ENCODE measurements at regions not wholly inside any gene's neighbourhood (a gene's known extent, or its start where the extent isn't known, plus 50 kb on each side); places are given as distances from the start of the nearest gene placed in this dataset.

DNA sequence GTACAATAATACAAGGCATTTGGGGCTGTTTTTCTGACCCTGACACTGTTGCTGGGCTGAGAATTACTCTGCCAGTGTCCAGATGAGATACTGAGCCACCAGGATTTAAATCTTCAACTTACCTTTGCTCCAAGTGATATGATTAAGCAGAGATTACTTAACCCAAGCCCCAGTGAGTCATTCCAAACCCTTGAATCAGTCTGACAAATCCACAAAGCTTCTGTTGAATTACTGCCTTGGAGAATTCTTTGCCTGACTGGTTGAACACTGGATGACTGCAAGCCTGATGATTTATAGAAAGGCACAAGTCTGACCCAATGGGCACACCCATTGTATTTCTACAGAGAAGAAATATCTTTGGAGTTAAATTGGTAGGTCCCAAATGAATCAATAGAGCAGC, 88.2 kb upstream of the TSC22D2 start:
- intact Hi-C loops (cut with DNase I), result no loop called here
- peak in 1 of 2 donors; percentile 84 for TF ChIP-seq POLR2AphosphoS5 (IDR thresholded peaks at IDR 0.05; ENCODE audit: insufficient read depth in 1 of 2, low read depth in 1 of 2)
- no peak for TF ChIP-seq POLR2A (IDR thresholded peaks at IDR 0.05)
- TF ChIP-seq, protein P1, sequence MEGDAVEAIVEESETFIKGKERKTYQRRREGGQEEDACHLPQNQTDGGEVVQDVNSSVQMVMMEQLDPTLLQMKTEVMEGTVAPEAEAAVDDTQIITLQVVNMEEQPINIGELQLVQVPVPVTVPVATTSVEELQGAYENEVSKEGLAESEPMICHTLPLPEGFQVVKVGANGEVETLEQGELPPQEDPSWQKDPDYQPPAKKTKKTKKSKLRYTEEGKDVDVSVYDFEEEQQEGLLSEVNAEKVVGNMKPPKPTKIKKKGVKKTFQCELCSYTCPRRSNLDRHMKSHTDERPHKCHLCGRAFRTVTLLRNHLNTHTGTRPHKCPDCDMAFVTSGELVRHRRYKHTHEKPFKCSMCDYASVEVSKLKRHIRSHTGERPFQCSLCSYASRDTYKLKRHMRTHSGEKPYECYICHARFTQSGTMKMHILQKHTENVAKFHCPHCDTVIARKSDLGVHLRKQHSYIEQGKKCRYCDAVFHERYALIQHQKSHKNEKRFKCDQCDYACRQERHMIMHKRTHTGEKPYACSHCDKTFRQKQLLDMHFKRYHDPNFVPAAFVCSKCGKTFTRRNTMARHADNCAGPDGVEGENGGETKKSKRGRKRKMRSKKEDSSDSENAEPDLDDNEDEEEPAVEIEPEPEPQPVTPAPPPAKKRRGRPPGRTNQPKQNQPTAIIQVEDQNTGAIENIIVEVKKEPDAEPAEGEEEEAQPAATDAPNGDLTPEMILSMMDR (IDR thresholded peaks at IDR 0.05), result no peak
- DNase-seq (ENCODE audit: extremely low spot score in 2 of 2), result no peak
- Histone ChIP-seq H3K9me3 (no peaks in the 10 kb centered on the region), H3K4me1 (no peaks in the 10 kb centered on the region), H3K27ac (no peak overlapping the region), H3K36me3 (no peaks in the 10 kb centered on the region), H3K4me3 (no peak overlapping the region), H3K27me3 (no peaks in the 10 kb centered on the region)

DNA sequence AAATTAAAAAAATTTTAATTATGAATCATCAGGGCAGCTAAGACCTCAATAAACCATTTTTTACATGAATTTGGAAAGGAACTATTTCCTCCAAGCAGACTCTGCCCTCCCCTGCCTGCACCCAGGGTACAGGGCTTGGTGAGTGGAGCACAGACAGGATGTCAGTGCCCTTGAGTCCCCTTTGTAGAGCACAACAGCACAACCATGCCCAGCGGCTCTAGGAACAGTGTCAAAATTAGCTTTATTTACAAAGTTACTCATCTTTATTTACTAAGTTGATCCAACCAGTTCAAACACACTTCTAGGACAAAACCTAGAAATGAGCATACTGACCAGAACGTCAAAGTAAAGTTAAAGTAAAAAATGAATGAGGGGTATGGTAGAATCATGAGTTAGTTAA, 90.6 kb upstream of the TSC22D2 start:
- Histone ChIP-seq H3K36me3 (no peaks in the 10 kb centered on the region), H3K27ac (no peak overlapping the region), H3K4me1 (no peaks in the 10 kb centered on the region), H3K4me3 (no peak overlapping the region), H3K27me3 (no peaks in the 10 kb centered on the region), H3K9me3 (no peaks in the 10 kb centered on the region)
- intact Hi-C loops (cut with DNase I), result no loop called here
- no peak for DNase-seq (ENCODE audit: extremely low spot score in 2 of 2)
- TF ChIP-seq POLR2AphosphoS5 (IDR thresholded peaks at IDR 0.05; ENCODE audit: insufficient read depth in 1 of 2, low read depth in 1 of 2) (no peak), POLR2A (IDR thresholded peaks at IDR 0.05) (no peak)
- TF ChIP-seq, protein P1 (IDR thresholded peaks at IDR 0.05), result no peak

DNA sequence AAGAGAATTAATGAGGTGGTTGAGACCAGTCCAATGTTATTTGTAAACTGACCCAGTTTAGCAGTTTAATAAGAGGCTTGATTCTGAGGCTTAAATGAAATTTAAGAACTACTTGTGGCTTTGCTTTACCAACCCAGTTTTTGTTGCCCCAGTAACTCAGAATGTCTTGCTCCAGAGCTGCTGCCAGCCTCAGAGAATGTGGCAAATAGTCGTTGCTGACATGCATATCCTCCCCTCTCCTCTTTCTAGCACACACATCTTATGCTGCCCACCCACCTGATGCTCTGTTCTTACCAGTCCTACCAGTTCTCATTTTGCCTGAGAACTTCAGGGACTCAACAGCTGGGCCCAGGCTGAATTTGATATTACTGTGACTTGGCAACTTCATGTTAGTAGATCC, 92.4 kb upstream of the TSC22D2 start:
- no peak overlapping the region for H3K4me3 ChIP-seq
- no peak for TF ChIP-seq POLR2A (IDR thresholded peaks at IDR 0.05)
- TF ChIP-seq, protein P1 (IDR thresholded peaks at IDR 0.05), result no peak
- no peak for TF ChIP-seq POLR2AphosphoS5 (IDR thresholded peaks at IDR 0.05; ENCODE audit: insufficient read depth in 1 of 2, low read depth in 1 of 2)
- no peaks in the 10 kb centered on the region for H3K9me3 ChIP-seq
- no peaks in the 10 kb centered on the region for H3K36me3 ChIP-seq
- no peaks in the 10 kb centered on the region for H3K4me1 ChIP-seq
- intact Hi-C loops (cut with DNase I), result no loop called here
- no peaks in the 10 kb centered on the region for H3K27me3 ChIP-seq
- no peak for DNase-seq (ENCODE audit: extremely low spot score in 2 of 2)
- no peak overlapping the region for H3K27ac ChIP-seq

DNA sequence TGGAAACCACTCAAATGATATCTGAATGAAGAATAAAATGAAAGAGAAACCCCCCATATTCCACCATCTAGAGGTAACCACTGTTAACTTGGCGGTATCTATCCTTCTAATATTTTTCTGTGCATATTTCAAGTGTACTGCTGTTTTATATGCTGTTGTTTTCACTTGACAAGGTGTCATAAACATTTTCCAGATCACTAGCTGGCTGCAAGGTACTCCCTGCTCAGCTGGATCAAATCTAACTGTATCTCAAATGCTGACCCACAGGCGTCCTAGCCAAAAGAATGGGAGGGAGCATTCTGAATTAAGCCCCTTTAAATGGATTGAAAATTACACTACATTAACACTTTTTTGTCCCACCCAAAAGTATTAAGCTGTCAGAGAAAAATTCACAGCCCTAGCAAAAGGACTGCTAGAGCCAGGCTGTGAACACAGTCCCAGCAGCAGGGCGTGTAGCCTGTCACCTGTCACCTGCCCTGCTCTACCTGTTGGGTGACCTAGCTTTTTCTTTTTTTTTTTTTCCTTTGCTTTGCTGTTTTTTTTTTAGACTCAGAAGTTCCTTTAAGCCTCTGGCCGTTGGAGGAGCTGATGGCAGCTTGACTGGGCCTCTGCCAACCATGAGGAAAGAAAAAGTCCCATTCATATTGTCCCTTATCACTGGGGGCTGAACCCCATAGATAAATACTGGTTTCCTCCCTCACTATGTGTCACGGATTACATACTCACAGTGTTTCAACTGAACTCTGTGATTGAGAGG, 93.7 kb upstream of the TSC22D2 start:
- intact Hi-C loops (cut with DNase I), result no loop called here
- TF ChIP-seq POLR2AphosphoS5 (IDR thresholded peaks at IDR 0.05; ENCODE audit: insufficient read depth in 1 of 2, low read depth in 1 of 2) (peak in 1 of 2 donors; percentile 13), POLR2A (IDR thresholded peaks at IDR 0.05) (no peak)
- TF ChIP-seq, protein P1 (IDR thresholded peaks at IDR 0.05), result no peak
- DNase-seq (ENCODE audit: extremely low spot score in 2 of 2), result no peak
- Histone ChIP-seq H3K4me1 (no peaks in the 10 kb centered on the region), H3K27me3 (no peaks in the 10 kb centered on the region), H3K27ac (no peak overlapping the region), H3K36me3 (no peaks in the 10 kb centered on the region), H3K4me3 (no peak overlapping the region), H3K9me3 (no peaks in the 10 kb centered on the region)

DNA sequence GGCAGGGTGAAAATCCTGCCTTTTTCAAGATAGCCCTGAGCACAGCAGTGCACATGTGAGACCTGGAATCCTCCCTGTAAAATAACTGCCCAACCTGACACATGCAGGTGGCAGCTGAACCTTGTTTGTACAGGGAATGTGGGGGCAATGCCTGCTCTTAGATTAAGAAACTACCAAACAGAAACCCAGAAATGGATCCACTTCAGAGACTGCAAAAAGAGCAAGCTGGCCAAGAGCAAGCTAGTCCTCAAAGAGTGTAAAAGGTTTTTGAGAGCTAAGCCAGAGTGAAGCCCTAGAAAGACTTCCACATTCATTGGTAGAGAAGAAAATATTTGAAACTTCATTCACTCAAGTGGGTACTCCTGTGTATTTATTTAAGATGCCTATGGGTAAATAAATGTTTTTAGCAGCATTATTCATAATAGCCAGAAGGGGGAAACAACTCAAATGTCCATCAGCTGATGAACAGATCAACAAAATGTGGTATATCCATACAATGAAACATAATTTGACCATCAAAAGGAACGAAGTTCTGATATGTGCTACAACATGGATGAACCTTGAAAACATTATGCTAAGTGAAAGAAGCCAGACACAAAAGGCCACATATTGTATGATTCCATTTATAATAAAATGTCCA, 96.0 kb upstream of the TSC22D2 start:
- Histone ChIP-seq H3K4me1 (no peaks in the 10 kb centered on the region), H3K27me3 (no peaks in the 10 kb centered on the region), H3K9me3 (no peaks in the 10 kb centered on the region), H3K27ac (no peak overlapping the region), H3K36me3 (no peaks in the 10 kb centered on the region), H3K4me3 (no peak overlapping the region)
- TF ChIP-seq, protein P1 (IDR thresholded peaks at IDR 0.05), result no peak
- TF ChIP-seq POLR2AphosphoS5 (IDR thresholded peaks at IDR 0.05; ENCODE audit: insufficient read depth in 1 of 2, low read depth in 1 of 2) (no peak), POLR2A (IDR thresholded peaks at IDR 0.05) (no peak)
- DNase-seq (ENCODE audit: extremely low spot score in 2 of 2), result no peak
- intact Hi-C loops (cut with DNase I), result no loop called here
